H9 (cell line): ENCODE measurements at regions not wholly inside any gene's neighbourhood (a gene's known extent, or its start where the extent isn't known, plus 50 kb on each side); places are given as distances from the start of the nearest gene placed in this dataset.

Experiments
- DNase-seq: peaks from one replicate; pipeline ENCODE4 v3.0.0-alpha.2; 2017
- H2AFZ ChIP-seq: one replicate; pipeline ENCODE4 v1.6.1; 2013; ENCODE audit warnings: mild to moderate bottlenecking, low read length, control low read depth, moderate library complexity
- H2AK5ac ChIP-seq: 2 replicates; pipeline ENCODE4 v1.6.1; 2013; ENCODE audit warnings: low read length, control low read depth, mixed read lengths; ENCODE audit not compliant: insufficient read length
- H2BK120ac ChIP-seq: one replicate; pipeline ENCODE4 v1.6.1; 2013; ENCODE audit warnings: low read depth, mild to moderate bottlenecking, low read length, control low read depth, inconsistent platforms; ENCODE audit not compliant: poor library complexity, severe bottlenecking
- H2BK12ac ChIP-seq: 2 replicates; pipeline ENCODE4 v1.6.1; 2013; ENCODE audit warnings: low read length, control low read depth, mixed read lengths, low read depth; ENCODE audit not compliant: insufficient read length
- H2BK15ac ChIP-seq: 2 replicates; pipeline ENCODE4 v1.6.1; 2013; ENCODE audit warnings: low read depth, low read length, control low read depth
- H2BK20ac ChIP-seq: one replicate; pipeline ENCODE4 v1.6.1; 2013; ENCODE audit warnings: low read depth, mild to moderate bottlenecking, low read length, control low read depth, inconsistent platforms; ENCODE audit not compliant: poor library complexity, severe bottlenecking
- H2BK5ac ChIP-seq: 2 replicates; pipeline ENCODE4 v1.6.1; 2013; ENCODE audit warnings: low read length, control low read depth, mixed read lengths; ENCODE audit not compliant: insufficient read length
- H3K14ac ChIP-seq: 2 replicates; pipeline ENCODE4 v1.6.1; 2013; ENCODE audit warnings: low read length, control low read depth; ENCODE audit not compliant: insufficient read depth
- H3K18ac ChIP-seq: 2 replicates; pipeline ENCODE4 v1.6.1; 2013; ENCODE audit warnings: low read depth, mild to moderate bottlenecking, mixed read lengths, low read length, control low read depth; ENCODE audit not compliant: insufficient read length
- H3K23ac ChIP-seq: 2 replicates; pipeline ENCODE4 v1.6.1; 2013; ENCODE audit warnings: low read length, control low read depth, mixed read lengths, low read depth; ENCODE audit not compliant: insufficient read length
- H3K23me2 ChIP-seq: 2 replicates; pipeline ENCODE4 v1.6.1; 2013; ENCODE audit warnings: low read depth, mild to moderate bottlenecking, mixed read lengths, low read length, control low read depth; ENCODE audit not compliant: insufficient read length, poor library complexity, severe bottlenecking
- H3K27ac ChIP-seq: 2 replicates; pipeline ENCODE4 v1.5.1; 2013; ENCODE audit warnings: low read length, control low read depth, mixed read lengths, low read depth; ENCODE audit not compliant: insufficient read length
- H3K27me3 ChIP-seq: 2 replicates; pipeline ENCODE4 v1.6.1; 2013; ENCODE audit warnings: low read length, control low read depth, inconsistent platforms; ENCODE audit not compliant: insufficient read depth
- H3K4ac ChIP-seq: 2 replicates; pipeline ENCODE4 v1.6.1; 2013; ENCODE audit warnings: low read depth, mild to moderate bottlenecking, control low read depth, inconsistent platforms, low read length, moderate library complexity
- H3K4me1 ChIP-seq: 2 replicates; pipeline ENCODE4 v1.6.1; 2013; ENCODE audit warnings: low read length, control low read depth, inconsistent platforms; ENCODE audit not compliant: insufficient read depth
- H3K4me2 ChIP-seq: 2 replicates; pipeline ENCODE4 v1.6.1; 2013; ENCODE audit warnings: low read length, control low read depth, mixed read lengths; ENCODE audit not compliant: insufficient read length, insufficient read depth
- H3K56ac ChIP-seq: 2 replicates; pipeline ENCODE4 v1.6.1; 2013; ENCODE audit warnings: low read depth, mild to moderate bottlenecking, mixed read lengths, low read length, control low read depth; ENCODE audit not compliant: insufficient read length
- H3K79me1 ChIP-seq: 2 replicates; pipeline ENCODE4 v1.6.1; 2013; ENCODE audit warnings: low read depth, mild to moderate bottlenecking, moderate library complexity, low read length, control low read depth, inconsistent platforms; ENCODE audit not compliant: insufficient read depth, poor library complexity, severe bottlenecking
- H3K79me2 ChIP-seq: 2 replicates; pipeline ENCODE4 v1.6.1; 2013; ENCODE audit warnings: low read length, control low read depth, inconsistent platforms; ENCODE audit not compliant: insufficient read depth
- H3K9ac ChIP-seq: 2 replicates; pipeline ENCODE4 v1.6.1; 2013; ENCODE audit warnings: low read length, control low read depth, mixed read lengths; ENCODE audit not compliant: insufficient read length; ENCODE audit errors: extremely low read depth
- H3K9me3 ChIP-seq: one replicate; pipeline ENCODE4 v1.6.1; 2013; ENCODE audit warnings: low read depth, low read length, inconsistent platforms; ENCODE audit not compliant: control insufficient read depth
- H3T11ph ChIP-seq: one replicate; pipeline ENCODE4 v1.6.1; 2013; ENCODE audit warnings: mild to moderate bottlenecking, low read length, control low read depth, inconsistent platforms
- H4K20me1 ChIP-seq: one replicate; pipeline ENCODE4 v1.6.1; 2013; ENCODE audit not compliant: control insufficient read depth, insufficient read length, insufficient read depth
- H4K5ac ChIP-seq: 2 replicates; pipeline ENCODE4 v1.6.1; 2013; ENCODE audit warnings: low read depth, mild to moderate bottlenecking, mixed read lengths, low read length, control low read depth; ENCODE audit not compliant: insufficient read length
- H4K8ac ChIP-seq: replicated peaks from 2 replicates; pipeline ENCODE4 v1.6.1; 2013; ENCODE audit warnings: low read length, control low read depth, mixed read lengths, low read depth; ENCODE audit not compliant: insufficient read length
- H4K91ac ChIP-seq: 2 replicates; pipeline ENCODE4 v1.6.1; 2013; ENCODE audit warnings: low read depth, mild to moderate bottlenecking, moderate library complexity, mixed read lengths, low read length, control low read depth; ENCODE audit not compliant: insufficient read length
- H3K27ac Mint-ChIP-seq, 3 experiments: 2 replicates in 2 of 3; 3 replicates in 1 of 3; pipeline ENCODE4 v1.8.0; 2020 to 2021; ENCODE audit warnings: mixed read lengths in 3 of 3, mild to moderate bottlenecking in 1 of 3, moderate library complexity in 1 of 3
- H3K27me3 Mint-ChIP-seq: 2 replicates; pipeline ENCODE4 v1.8.0; 2021; ENCODE audit warnings: low read depth, mild to moderate bottlenecking, moderate library complexity, mixed read lengths
- H3K36me3 Mint-ChIP-seq, 3 experiments: 2 replicates in 2 of 3; 3 replicates in 1 of 3; pipeline ENCODE4 v1.8.0; 2020 to 2021; ENCODE audit warnings: low read depth in 3 of 3, mixed read lengths in 3 of 3; ENCODE audit not compliant: insufficient read depth in 1 of 3
- H3K4me1 Mint-ChIP-seq, 2 experiments: 2 replicates each; pipeline ENCODE4 v1.8.0; 2020; ENCODE audit warnings: mixed read lengths in 2 of 2
- H3K4me3 Mint-ChIP-seq, 2 experiments: 2 replicates in 1 of 2; 3 replicates in 1 of 2; pipeline ENCODE4 v1.8.0; 2020 to 2021; ENCODE audit warnings: mild to moderate bottlenecking in 2 of 2, mixed read lengths in 2 of 2, moderate library complexity in 1 of 2
- H3K9me3 Mint-ChIP-seq, 2 experiments: 2 replicates in 1 of 2; 3 replicates in 1 of 2; pipeline ENCODE4 v1.8.0; 2020; ENCODE audit warnings: mild to moderate bottlenecking in 2 of 2, mixed read lengths in 2 of 2, moderate library complexity in 1 of 2
- CTCF ChIP-seq: fragments of 200-600 bp; sonication (generic); conservative IDR thresholded peaks from 3 replicates; pipeline ENCODE4 v1.8.0; 2021; ENCODE audit warnings: antibody characterized with exemption, mild to moderate bottlenecking
- WGBS: extraction: QIAGEN DNeasy Blood & Tissue Kit; methylation state at CpG from one replicate; pipeline ENCODE4 v1.1.7; 2013; ENCODE audit warnings: missing lambda C conversion rate, low lambda C conversion rate, mixed read lengths; ENCODE audit not compliant: insufficient read length; ENCODE audit errors: extremely low coverage; 5-methylcytosine and 5-hydroxymethylcytosine counted together

- Histone ChIP-seq H3K14ac (no peak overlapping the region), H3K79me1 (no peaks in the 10 kb centered on the region), H2BK15ac (no peak overlapping the region), H2BK120ac (no peak overlapping the region), H4K8ac (no peak overlapping the region), H2AFZ (no peak overlapping the region), H2BK12ac (no peak overlapping the region), H3K23me2 (no peaks in the 10 kb centered on the region), H4K20me1 (no peaks in the 10 kb centered on the region), H4K5ac (no peak overlapping the region), H3K79me2 (no peaks in the 10 kb centered on the region), H3K56ac (no peak overlapping the region), H2BK5ac (no peak overlapping the region), H3K18ac (no peak overlapping the region), H4K91ac (no peak overlapping the region), H3K9me3 (no peaks in the 10 kb centered on the region), H3T11ph (no peak overlapping the region), H2BK20ac (no peak overlapping the region), H3K23ac (no peak overlapping the region), H3K27ac (no peak overlapping the region), H2AK5ac (no peak overlapping the region), H3K4me2 (no peak overlapping the region), H3K4me1 (no peaks in the 10 kb centered on the region), H3K9ac (no peak overlapping the region), H3K4ac (no peak overlapping the region), H3K27me3 (no peaks in the 10 kb centered on the region)
- no peak for TF ChIP-seq CTCF
- peaks cover under 1% of the 10 kb centered on the region in 2 experiments; a peak in 2 of 4 replicates for H3K4me1 Mint-ChIP-seq
- H3K4me3 Mint-ChIP-seq: no peak overlapping the region
- peaks cover 0 to 3% of the 10 kb centered on the region in 2 experiments; a peak in 2 of 5 replicates for H3K9me3 Mint-ChIP-seq
- H3K27ac Mint-ChIP-seq: no peak overlapping the region
- no peaks in the 10 kb centered on the region for H3K27me3 Mint-ChIP-seq
- H3K36me3 Mint-ChIP-seq: no peaks in the 10 kb centered on the region
- WGBS: no CpG with 5 or more reads among the region's 3 CpGs
- DNase-seq: no peak
These were observed 110.7 kb upstream of the FST start for GRCh38 chr5:53369681-53370080.
